Smooth muscle cell (in vitro differentiated cells): ENCODE measurements at regions not wholly inside any gene's neighbourhood (a gene's known extent, or its start where the extent isn't known, plus 50 kb on each side); places are given as distances from the start of the nearest gene placed in this dataset.

Experiments used
- DNase-seq: peaks from one replicate; lab custom pipeline; 2025; ENCODE audit not compliant: unreplicated experiment; lab: John Stamatoyannopoulos, UW
- H2AFZ ChIP-seq: fragments of 200-600 bp; sonication (generic); 2 replicates; pipeline ENCODE4 v1.6.0; 2016; ENCODE audit warnings: antibody characterized with exemption, low read depth, mild to moderate bottlenecking
- H3F3A ChIP-seq: fragments of 200-600 bp; sonication (generic); 2 replicates; pipeline ENCODE4 v1.6.0; 2017; ENCODE audit warnings: antibody characterized with exemption, low read depth
- H3K27ac ChIP-seq: fragments of 200-600 bp; sonication (generic); 2 replicates; pipeline ENCODE4 v1.5.1; 2016; ENCODE audit warnings: low read depth, mild to moderate bottlenecking
- H3K27me3 ChIP-seq: fragments of 200-600 bp; sonication (generic); 2 replicates; pipeline ENCODE4 v1.6.1; 2016; ENCODE audit warnings: low read depth, mild to moderate bottlenecking
- H3K36me3 ChIP-seq: fragments of 200-600 bp; sonication (generic); 2 replicates; pipeline ENCODE4 v1.5.1; 2016; ENCODE audit warnings: low read depth
- H3K4me1 ChIP-seq: fragments of 200-600 bp; sonication (generic); 2 replicates; pipeline ENCODE4 v1.5.1; 2016; ENCODE audit warnings: low read depth
- H3K4me2 ChIP-seq: fragments of 200-600 bp; sonication (generic); 2 replicates; pipeline ENCODE4 v1.6.0; 2016; ENCODE audit warnings: mild to moderate bottlenecking
- H3K4me3 ChIP-seq: fragments of 200-600 bp; sonication (generic); 2 replicates; pipeline ENCODE4 v1.5.1; 2016; ENCODE audit warnings: mild to moderate bottlenecking
- H3K79me2 ChIP-seq: fragments of 200-600 bp; sonication (generic); 2 replicates; pipeline ENCODE4 v1.6.0; 2016; ENCODE audit warnings: low read depth, mild to moderate bottlenecking
- H3K9ac ChIP-seq: fragments of 200-600 bp; sonication (generic); 2 replicates; pipeline ENCODE4 v1.6.0; 2016; ENCODE audit warnings: low read depth
- H3K9me3 ChIP-seq: fragments of 200-600 bp; sonication (generic); replicated peaks from 2 replicates; pipeline ENCODE4 v1.5.1; 2016; ENCODE audit warnings: low read depth
- H4K20me1 ChIP-seq: fragments of 200-600 bp; sonication (generic); 2 replicates; pipeline ENCODE4 v1.6.0; 2016; ENCODE audit warnings: low read depth
- WGBS: methylation state at CpG from one replicate; pipeline ENCODE4 v1.1.7; 2016; ENCODE audit warnings: low lambda C conversion rate; 5-methylcytosine and 5-hydroxymethylcytosine counted together
- TF ChIP-seq, protein P1 (sequence below): fragments of 200-600 bp; sonication (generic); IDR thresholded peaks from 2 replicates; pipeline ENCODE4 v1.5.1; 2017; ENCODE audit warnings: borderline replicate concordance, mild to moderate bottlenecking, antibody characterized with exemption; ENCODE audit not compliant: insufficient read depth, poor library complexity, severe bottlenecking

GRCh38 chr7:116122972-116123595 lies 87.3 kb upstream of the TES start:
- no peak for DNase-seq
- Histone ChIP-seq H3K4me1 (no peaks in the 10 kb centered on the region), H3K27ac (no peak overlapping the region), H3K79me2 (no peaks in the 10 kb centered on the region), H3K36me3 (no peaks in the 10 kb centered on the region), H4K20me1 (no peaks in the 10 kb centered on the region), H2AFZ (no peak overlapping the region), H3K9ac (no peak overlapping the region), H3K4me2 (no peak overlapping the region), H3K27me3 (no peaks in the 10 kb centered on the region), H3K9me3 (peaks cover 4% of the 10 kb centered on the region), H3F3A (no peaks in the 10 kb centered on the region), H3K4me3 (no peak overlapping the region)
- TF ChIP-seq, protein P1, sequence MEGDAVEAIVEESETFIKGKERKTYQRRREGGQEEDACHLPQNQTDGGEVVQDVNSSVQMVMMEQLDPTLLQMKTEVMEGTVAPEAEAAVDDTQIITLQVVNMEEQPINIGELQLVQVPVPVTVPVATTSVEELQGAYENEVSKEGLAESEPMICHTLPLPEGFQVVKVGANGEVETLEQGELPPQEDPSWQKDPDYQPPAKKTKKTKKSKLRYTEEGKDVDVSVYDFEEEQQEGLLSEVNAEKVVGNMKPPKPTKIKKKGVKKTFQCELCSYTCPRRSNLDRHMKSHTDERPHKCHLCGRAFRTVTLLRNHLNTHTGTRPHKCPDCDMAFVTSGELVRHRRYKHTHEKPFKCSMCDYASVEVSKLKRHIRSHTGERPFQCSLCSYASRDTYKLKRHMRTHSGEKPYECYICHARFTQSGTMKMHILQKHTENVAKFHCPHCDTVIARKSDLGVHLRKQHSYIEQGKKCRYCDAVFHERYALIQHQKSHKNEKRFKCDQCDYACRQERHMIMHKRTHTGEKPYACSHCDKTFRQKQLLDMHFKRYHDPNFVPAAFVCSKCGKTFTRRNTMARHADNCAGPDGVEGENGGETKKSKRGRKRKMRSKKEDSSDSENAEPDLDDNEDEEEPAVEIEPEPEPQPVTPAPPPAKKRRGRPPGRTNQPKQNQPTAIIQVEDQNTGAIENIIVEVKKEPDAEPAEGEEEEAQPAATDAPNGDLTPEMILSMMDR, result peak; percentile 70
- 62% methylated on average over 3 of the region's 3 CpGs for WGBS

DNA sequence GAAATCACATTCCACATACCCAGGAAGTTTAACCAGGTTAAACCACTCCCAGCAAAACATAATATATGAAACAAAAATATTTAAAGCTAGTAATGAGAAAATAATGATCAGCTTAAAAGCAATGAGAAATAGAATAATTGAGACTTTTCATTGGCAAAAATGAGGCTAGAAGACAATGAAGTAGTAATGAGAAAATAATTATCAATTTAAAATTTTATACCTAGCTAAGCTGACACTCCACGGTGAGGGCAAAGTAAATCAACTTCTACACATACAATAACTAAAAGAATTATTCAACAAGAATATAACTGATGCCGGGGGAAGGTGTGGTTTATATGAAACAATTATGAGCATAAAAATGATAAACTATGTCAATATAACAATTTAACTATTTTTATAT lies 82.2 kb upstream of the TES start:
- H3K9ac ChIP-seq, result no peak overlapping the region
- H4K20me1 ChIP-seq, result no peaks in the 10 kb centered on the region
- 97% methylated on average over 2 of the region's 2 CpGs for WGBS
- TF ChIP-seq, protein P1, result no peak
- no peak for DNase-seq
- H3F3A ChIP-seq, result no peaks in the 10 kb centered on the region
- no peak overlapping the region for H3K4me2 ChIP-seq
- H3K9me3 ChIP-seq, result peaks cover 10% of the 10 kb centered on the region
- H3K27ac ChIP-seq, result no peak overlapping the region
- no peaks in the 10 kb centered on the region for H3K36me3 ChIP-seq
- no peaks in the 10 kb centered on the region for H3K4me1 ChIP-seq
- no peak overlapping the region for H3K4me3 ChIP-seq
- no peaks in the 10 kb centered on the region for H3K27me3 ChIP-seq
- no peaks in the 10 kb centered on the region for H3K79me2 ChIP-seq
- H2AFZ ChIP-seq, result no peak overlapping the region

GRCh38 chr7:116135306-116135705 lies 75.0 kb upstream of the TES start:
- no peaks in the 10 kb centered on the region for H3K4me1 ChIP-seq
- H3K4me2 ChIP-seq, result no peak overlapping the region
- H4K20me1 ChIP-seq, result no peaks in the 10 kb centered on the region
- H3K27me3 ChIP-seq, result no peaks in the 10 kb centered on the region
- no peak overlapping the region for H3K27ac ChIP-seq
- TF ChIP-seq, protein P1, result no peak
- H3F3A ChIP-seq, result no peaks in the 10 kb centered on the region
- no peaks in the 10 kb centered on the region for H3K79me2 ChIP-seq
- 82% methylated on average over 4 of the region's 4 CpGs for WGBS
- no peaks in the 10 kb centered on the region for H3K36me3 ChIP-seq
- no peak for DNase-seq
- H3K9me3 ChIP-seq, result no peaks in the 10 kb centered on the region
- peak overlapping the region; percentile 41 for H2AFZ ChIP-seq
- H3K9ac ChIP-seq, result no peak overlapping the region
- H3K4me3 ChIP-seq, result no peak overlapping the region

- DNase-seq, result no peak
- no peak overlapping the region for H3K4me2 ChIP-seq
- TF ChIP-seq, protein P1, result peak; percentile 60
- H3K4me3 ChIP-seq, result no peak overlapping the region
- no peaks in the 10 kb centered on the region for H3K27me3 ChIP-seq
- no peaks in the 10 kb centered on the region for H3K9me3 ChIP-seq
- H3K9ac ChIP-seq, result no peak overlapping the region
- H3K79me2 ChIP-seq, result no peaks in the 10 kb centered on the region
- no peaks in the 10 kb centered on the region for H3K4me1 ChIP-seq
- no peaks in the 10 kb centered on the region for H4K20me1 ChIP-seq
- H3K36me3 ChIP-seq, result no peaks in the 10 kb centered on the region
- no peaks in the 10 kb centered on the region for H3F3A ChIP-seq
- H2AFZ ChIP-seq, result no peak overlapping the region
- no peak overlapping the region for H3K27ac ChIP-seq
- 16% methylated on average over 2 of the region's 2 CpGs for WGBS
Observed at GRCh38 chr7:116138202-116138801, 72.0 kb upstream of the TES start.
